Keratinocyte (primary cell): ENCODE measurements at regions not wholly inside any gene's neighbourhood (a gene's known extent, or its start where the extent isn't known, plus 50 kb on each side); places are given as distances from the start of the nearest gene placed in this dataset.
"Not testable (repeated sequence)": the region's sequence is repeated elsewhere in the genome, so short reads cannot be mapped to it uniquely, and the experiment has no call there.

Experiments
- DNase-seq: peaks from one replicate; pipeline ENCODE4 v3.0.0-alpha.2; 2011; ENCODE audit warnings: low read depth, missing footprints, low spot score
- FAIRE-seq: peaks from 2 replicates; lab custom pipeline; 2011; peaks lifted over from hg19 to GRCh38; lab: Jason Lieb, UNC
- H2AFZ ChIP-seq: 2 replicates; pipeline ENCODE4 v1.6.0; 2012; ENCODE audit warnings: low read length, control low read depth, inconsistent platforms; ENCODE audit not compliant: control insufficient read depth
- H3K27ac ChIP-seq: 2 replicates; pipeline ENCODE4 v1.5.1; 2011; ENCODE audit warnings: low read length; ENCODE audit not compliant: control insufficient read depth, insufficient read depth
- H3K27me3 ChIP-seq: 3 replicates; pipeline ENCODE4 v1.6.0; 2011; ENCODE audit warnings: low read length; ENCODE audit not compliant: control insufficient read depth, insufficient read depth; ENCODE audit errors: extremely low read depth
- H3K36me3 ChIP-seq, 2 experiments: 2 replicates in 1 of 2; 3 replicates in 1 of 2; pipeline ENCODE4 v1.5.1; 2011; ENCODE audit warnings: low read length in 2 of 2, mild to moderate bottlenecking in 1 of 2; ENCODE audit not compliant: control insufficient read depth in 2 of 2, insufficient read depth in 2 of 2; ENCODE audit errors: extremely low read depth in 1 of 2
- H3K4me1 ChIP-seq: 3 replicates; pipeline ENCODE4 v1.5.1; 2011; ENCODE audit warnings: low read length; ENCODE audit not compliant: control insufficient read depth, insufficient read depth; ENCODE audit errors: extremely low read depth
- H3K4me2 ChIP-seq: 3 replicates; pipeline ENCODE4 v1.6.0; 2011; ENCODE audit warnings: low read depth, low read length; ENCODE audit not compliant: control insufficient read depth, insufficient read depth; ENCODE audit errors: extremely low read depth
- H3K4me3 ChIP-seq, 3 experiments: fragments of 200-600 bp in 1 of 3; sonication (generic) in 1 of 3; 2 replicates in 2 of 3; 3 replicates in 1 of 3; pipeline ENCODE4 v1.5.1; 2011 to 2016; ENCODE audit warnings: low read length in 3 of 3, mild to moderate bottlenecking in 3 of 3, control low read depth in 2 of 3, inconsistent platforms in 1 of 3, low read depth in 1 of 3, mixed read lengths in 1 of 3, mixed run types in 1 of 3, moderate library complexity in 1 of 3; ENCODE audit not compliant: control insufficient read depth in 2 of 3, insufficient read depth in 2 of 3; ENCODE audit errors: extremely low read depth in 1 of 3
- H3K79me2 ChIP-seq: 2 replicates; pipeline ENCODE4 v1.6.0; 2012; ENCODE audit warnings: low read length; ENCODE audit not compliant: control insufficient read depth, insufficient read depth
- H3K9ac ChIP-seq: 3 replicates; pipeline ENCODE4 v1.6.0; 2011; ENCODE audit warnings: low read length; ENCODE audit not compliant: control insufficient read depth, insufficient read depth; ENCODE audit errors: extremely low read depth
- H3K9me1 ChIP-seq: 3 replicates; pipeline ENCODE4 v1.6.0; 2011; ENCODE audit warnings: low read length; ENCODE audit not compliant: control insufficient read depth, insufficient read depth; ENCODE audit errors: extremely low read depth
- H3K9me3 ChIP-seq: 2 replicates; pipeline ENCODE4 v1.5.1; 2012; ENCODE audit warnings: low read depth, low read length; ENCODE audit not compliant: control insufficient read depth
- H4K20me1 ChIP-seq: 3 replicates; pipeline ENCODE4 v1.6.0; 2011; ENCODE audit warnings: low read length; ENCODE audit not compliant: control insufficient read depth, insufficient read depth; ENCODE audit errors: extremely low read depth
- dilution Hi-C: fragments of 300-500 bp; cut with MboI; formaldehyde crosslinking; loops from one replicate; pipeline ENCODE4 v1.7.0; 2020; ENCODE audit warnings: low sequenced_read_pairs; ENCODE audit not compliant: extremely low pct_ligation_motif_present

GRCh38 chr18:14265637-14266410 lies 133.6 kb upstream of the ZNF519 start:
- H3K9ac ChIP-seq, H3K36me3 ChIP-seq, H4K20me1 ChIP-seq, H3K4me2 ChIP-seq, H3K9me3 ChIP-seq, H3K27me3 ChIP-seq, FAIRE-seq, dilution Hi-C loops, H2AFZ ChIP-seq, H3K4me3 ChIP-seq, H3K79me2 ChIP-seq, H3K27ac ChIP-seq, H3K4me1 ChIP-seq, H3K9me1 ChIP-seq, DNase-seq: not testable (repeated sequence)

- H3K4me1 ChIP-seq, DNase-seq, H2AFZ ChIP-seq, H3K27ac ChIP-seq, H3K9me3 ChIP-seq, H4K20me1 ChIP-seq, FAIRE-seq, H3K9ac ChIP-seq, H3K4me3 ChIP-seq, H3K9me1 ChIP-seq, H3K36me3 ChIP-seq, H3K4me2 ChIP-seq, H3K79me2 ChIP-seq, dilution Hi-C loops, H3K27me3 ChIP-seq: not testable (repeated sequence)
Observed at GRCh38 chr18:14262786-14263185, 130.6 kb upstream of the ZNF519 start.

GRCh38 chr18:14250084-14250677 lies 117.9 kb upstream of the ZNF519 start:
- H3K27ac ChIP-seq, H2AFZ ChIP-seq, H3K4me2 ChIP-seq, H3K36me3 ChIP-seq, H3K4me3 ChIP-seq, FAIRE-seq, H3K27me3 ChIP-seq, DNase-seq, H3K79me2 ChIP-seq, H4K20me1 ChIP-seq, H3K9ac ChIP-seq, H3K9me3 ChIP-seq, H3K4me1 ChIP-seq, dilution Hi-C loops, H3K9me1 ChIP-seq: not testable (repeated sequence)

- H3K4me3 ChIP-seq, H4K20me1 ChIP-seq, dilution Hi-C loops, H3K27me3 ChIP-seq, H3K9ac ChIP-seq, H3K9me3 ChIP-seq, H3K79me2 ChIP-seq, H3K4me2 ChIP-seq, H3K9me1 ChIP-seq, FAIRE-seq, H3K36me3 ChIP-seq, H3K27ac ChIP-seq, H2AFZ ChIP-seq, DNase-seq, H3K4me1 ChIP-seq: not testable (repeated sequence)
Observed at GRCh38 chr18:14239224-14239623, 107.0 kb upstream of the ZNF519 start.
